SK-N-SH (cell line): ENCODE measurements at regions not wholly inside any gene's neighbourhood (a gene's known extent, or its start where the extent isn't known, plus 50 kb on each side); places are given as distances from the start of the nearest gene placed in this dataset.

Experiments used
- CTCF ChIA-PET: fragments of 300-600, 350-600 bp; formaldehyde crosslinking; extraction: SDS; loops from one replicate; lab custom pipeline; 2021; lab: Yijun Ruan, JAX
- POLR2A ChIA-PET: fragments of 350-600 bp; sonication (Branson Sonifier 250); formaldehyde crosslinking; extraction: SDS; loops from one replicate; lab custom pipeline; 2020; ENCODE audit warnings: antibody characterized with exemption, inconsistent platforms; lab: Yijun Ruan, JAX
- DNase-seq: peaks from one replicate; pipeline ENCODE4 v3.0.0; 2012
- H2AFZ ChIP-seq: fragments of 200-600 bp; sonication (generic); 2 replicates; pipeline ENCODE4 v1.8.1; 2016; ENCODE audit warnings: antibody characterized with exemption, mild to moderate bottlenecking, low read depth
- H3F3A ChIP-seq: fragments of 200-600 bp; sonication (generic); replicated peaks from 2 replicates; pipeline ENCODE3; 2016; ENCODE audit warnings: antibody characterized with exemption, mild to moderate bottlenecking; ENCODE audit not compliant: insufficient read depth
- H3K27ac ChIP-seq, 2 experiments: fragments of 200-500 bp in 1 of 2; fragments of 200-600 bp in 1 of 2; sonication (Bioruptor generic) in 1 of 2; sonication (generic), shearing (Covaris generic) in 1 of 2; 2 replicates each; pipeline versions ENCODE4 v1.5.1 to v1.6.1; 2014 to 2016; ENCODE audit warnings: low read depth in 2 of 2, inconsistent platforms in 1 of 2, low read length in 1 of 2, mild to moderate bottlenecking in 1 of 2, mixed read lengths in 1 of 2
- H3K27me3 ChIP-seq: fragments of 200-600 bp; sonication (generic), shearing (Covaris generic); 2 replicates; pipeline ENCODE4 v1.6.1; 2016; ENCODE audit warnings: mixed run types; ENCODE audit not compliant: insufficient read depth
- H3K36me3 ChIP-seq, 2 experiments: fragments of 200-500 bp in 1 of 2; fragments of 200-600 bp in 1 of 2; sonication (Bioruptor generic) in 1 of 2; sonication (generic) in 1 of 2; replicated peaks in 1 of 2; 2 replicates each; pipeline versions ENCODE3 to v1.5.1; 2014 to 2016; ENCODE audit warnings: low read length in 1 of 2, mild to moderate bottlenecking in 1 of 2; ENCODE audit not compliant: insufficient read depth in 2 of 2, control insufficient read depth in 1 of 2
- H3K4me1 ChIP-seq, 2 experiments: fragments of 200-500 bp in 1 of 2; fragments of 200-600 bp in 1 of 2; sonication (Bioruptor generic) in 1 of 2; sonication (generic), shearing (Covaris generic) in 1 of 2; 2 replicates each; pipeline versions ENCODE4 v1.5.1 to v1.6.1; 2014 to 2016; ENCODE audit warnings: low read depth in 1 of 2, low read length in 1 of 2, mixed run types in 1 of 2; ENCODE audit not compliant: insufficient read depth in 2 of 2, control insufficient read depth in 1 of 2
- H3K4me2 ChIP-seq: fragments of 200-600 bp; sonication (generic), shearing (Covaris generic); 2 replicates; pipeline ENCODE4 v1.6.1; 2017; ENCODE audit warnings: mixed run types
- H3K4me3 ChIP-seq, 2 experiments: fragments of 200-500 bp in 1 of 2; fragments of 200-600 bp in 1 of 2; sonication (Bioruptor generic) in 1 of 2; sonication (generic), shearing (Covaris generic) in 1 of 2; 2 replicates each; pipeline versions ENCODE4 v1.5.1 to v1.8.1; 2014 to 2016; ENCODE audit warnings: low read depth in 2 of 2, inconsistent platforms in 1 of 2, low read length in 1 of 2, mild to moderate bottlenecking in 1 of 2, mixed read lengths in 1 of 2, moderate library complexity in 1 of 2
- H3K79me2 ChIP-seq: fragments of 200-600 bp; sonication (generic); 2 replicates; pipeline ENCODE4 v1.8.1; 2017; ENCODE audit warnings: mild to moderate bottlenecking; ENCODE audit not compliant: insufficient read depth
- H3K9ac ChIP-seq: fragments of 200-600 bp; sonication (generic); 2 replicates; pipeline ENCODE4 v1.6.1; 2017; ENCODE audit warnings: mixed run types
- H3K9me2 ChIP-seq: fragments of 200-600 bp; sonication (generic); 2 replicates; pipeline ENCODE4 v1.6.1; 2017; ENCODE audit warnings: mixed run types
- H3K9me3 ChIP-seq: fragments of 200-600 bp; sonication (generic); 2 replicates; pipeline ENCODE4 v1.6.1; 2017; ENCODE audit warnings: mixed run types, mild to moderate bottlenecking, moderate library complexity
- H4K20me1 ChIP-seq: fragments of 200-600 bp; sonication (generic); 2 replicates; pipeline ENCODE4 v1.6.1; 2017; ENCODE audit warnings: mild to moderate bottlenecking, mixed run types; ENCODE audit not compliant: insufficient read depth
- CHD2 ChIP-seq: fragments of 150-350 bp; IDR thresholded peaks from 2 replicates; pipeline ENCODE4 v1.6.1; 2018; ENCODE audit warnings: low read length; ENCODE audit not compliant: partially characterized antibody
- ELF1 ChIP-seq: IDR thresholded peaks from 2 replicates; pipeline ENCODE4 v1.4.0; 2012
- EP300 ChIP-seq, 2 experiments: IDR thresholded peaks; 2 replicates each; pipeline versions ENCODE4 v1.4.0 to v1.6.1; 2012; ENCODE audit warnings: borderline replicate concordance in 1 of 2, low read depth in 1 of 2, low read length in 1 of 2
- FOXM1 ChIP-seq: IDR thresholded peaks from 2 replicates; pipeline ENCODE4 v1.4.0; 2012; ENCODE audit warnings: low read depth, mild to moderate bottlenecking
- JUND ChIP-seq: IDR thresholded peaks from 2 replicates; pipeline ENCODE4 v1.4.0; 2012
- MXI1 ChIP-seq: IDR thresholded peaks from 2 replicates; pipeline ENCODE4 v1.6.1; 2012; ENCODE audit warnings: mild to moderate bottlenecking, low read depth, low read length, improper control_type of control experiment
- NRF1 ChIP-seq: IDR thresholded peaks from 2 replicates; pipeline ENCODE4 v1.6.1; 2012; ENCODE audit warnings: low read depth, mild to moderate bottlenecking, low read length
- POLR2AphosphoS5 ChIP-seq: IDR thresholded peaks from 2 replicates; pipeline ENCODE4 v1.6.1; 2012; ENCODE audit warnings: low read depth, low read length
- RAD21 ChIP-seq: IDR thresholded peaks from 2 replicates; pipeline ENCODE4 v1.6.1; 2012; ENCODE audit warnings: mild to moderate bottlenecking, low read length
- RCOR1 ChIP-seq: fragments of 150-350 bp; IDR thresholded peaks from 2 replicates; pipeline ENCODE4 v1.6.1; 2017; ENCODE audit warnings: antibody characterized with exemption, low read length
- RXRA ChIP-seq: IDR thresholded peaks from 2 replicates; pipeline ENCODE4 v1.4.0; 2012; ENCODE audit warnings: low read depth, mild to moderate bottlenecking, borderline replicate concordance
- SIN3A ChIP-seq: IDR thresholded peaks from 2 replicates; pipeline ENCODE4 v1.6.1; 2012; ENCODE audit warnings: low read depth, mild to moderate bottlenecking, low read length, moderate library complexity, borderline replicate concordance
- SMC3 ChIP-seq: IDR thresholded peaks from 2 replicates; pipeline ENCODE4 v1.6.1; 2012; ENCODE audit warnings: low read depth, low read length, improper control_type of control experiment
- TAF1 ChIP-seq: IDR thresholded peaks from 2 replicates; pipeline ENCODE4 v1.6.1; 2012; ENCODE audit warnings: low read depth, mild to moderate bottlenecking, low read length, moderate library complexity, borderline replicate concordance
- TCF12 ChIP-seq: IDR thresholded peaks from 2 replicates; pipeline ENCODE4 v1.4.0; 2012
- TEAD4 ChIP-seq: IDR thresholded peaks from 2 replicates; pipeline ENCODE4 v1.4.0; 2012; ENCODE audit warnings: mild to moderate bottlenecking, borderline replicate concordance; ENCODE audit not compliant: insufficient read depth
- YY1 ChIP-seq: IDR thresholded peaks from 2 replicates; pipeline ENCODE4 v1.4.0; 2012; ENCODE audit warnings: low read depth, mild to moderate bottlenecking
- WGBS: methylation state at CpG from one replicate; pipeline ENCODE4 v1.1.6; 2017; ENCODE audit warnings: low lambda C conversion rate; 5-methylcytosine and 5-hydroxymethylcytosine counted together
- TF ChIP-seq, protein P1 (sequence below): IDR thresholded peaks from 2 replicates; pipeline ENCODE4 v1.4.0; 2012; ENCODE audit warnings: low read depth, borderline replicate concordance
- TF ChIP-seq, protein P2 (sequence below): fragments of 150-350 bp; IDR thresholded peaks from 2 replicates; pipeline ENCODE4 v1.6.1; 2016; ENCODE audit warnings: mild to moderate bottlenecking, low read depth, low read length
- TF ChIP-seq, protein P3 (sequence below): fragments of 150-350 bp; IDR thresholded peaks from 2 replicates; pipeline ENCODE4 v1.6.1; 2017; ENCODE audit warnings: antibody characterized with exemption, low read length, low read depth, borderline replicate concordance
- TF ChIP-seq, protein P4 (sequence below): IDR thresholded peaks from 2 replicates; pipeline ENCODE4; 2012

DNA sequence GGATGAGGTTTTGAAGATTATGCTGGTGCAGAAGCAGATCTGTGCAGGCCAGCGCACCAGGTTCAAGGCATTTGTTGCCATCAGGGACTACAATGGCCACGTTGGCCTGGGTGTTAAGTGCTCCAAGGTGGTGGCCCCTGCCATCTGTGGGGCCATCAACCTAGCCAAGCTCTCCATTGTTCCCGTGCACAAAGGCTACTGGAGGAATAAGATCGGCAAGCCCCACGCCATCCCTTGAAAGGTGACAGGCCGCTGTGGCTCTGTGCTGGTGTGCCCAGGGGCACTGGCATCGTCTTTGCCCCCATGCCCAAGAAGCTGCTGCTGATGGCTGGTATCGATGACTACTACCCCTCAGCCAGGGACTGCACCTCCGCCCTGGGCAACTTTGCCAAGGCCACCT lies 142.5 kb downstream of the SPATA31D1 start:
- H4K20me1 ChIP-seq, result no peaks in the 10 kb centered on the region
- 73% methylated on average over 4 of the region's 9 CpGs for WGBS
- H3K9me3 ChIP-seq, result no peaks in the 10 kb centered on the region
- H3K4me2 ChIP-seq, result no peak overlapping the region
- ChIA-PET CTCF (interaction anchor here (0.6 to 1.6 kb wide), 3 partner anchors 12 to 402 kb away, joined by 3 to 4 read pairs (median 4); no protein-coding TSS in a partner anchor), POLR2A (no interaction called here)
- no peak overlapping the region for H3K9ac ChIP-seq
- no peak overlapping the region for H2AFZ ChIP-seq
- no peak for DNase-seq
- H3K36me3 ChIP-seq, result no peaks in the 10 kb centered on the region
- peaks cover 0 to 3% of the 10 kb centered on the region in 2 experiments; a peak in 2 of 4 replicates for H3K4me1 ChIP-seq
- TF ChIP-seq RXRA, result no peak
- no peak for TF ChIP-seq YY1
- TF ChIP-seq FOXM1, result no peak
- no peak for TF ChIP-seq CHD2
- no peak for TF ChIP-seq RAD21
- TF ChIP-seq, protein P1, sequence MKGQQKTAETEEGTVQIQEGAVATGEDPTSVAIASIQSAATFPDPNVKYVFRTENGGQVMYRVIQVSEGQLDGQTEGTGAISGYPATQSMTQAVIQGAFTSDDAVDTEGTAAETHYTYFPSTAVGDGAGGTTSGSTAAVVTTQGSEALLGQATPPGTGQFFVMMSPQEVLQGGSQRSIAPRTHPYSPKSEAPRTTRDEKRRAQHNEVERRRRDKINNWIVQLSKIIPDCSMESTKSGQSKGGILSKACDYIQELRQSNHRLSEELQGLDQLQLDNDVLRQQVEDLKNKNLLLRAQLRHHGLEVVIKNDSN, result no peak
- TF ChIP-seq, protein P2, sequence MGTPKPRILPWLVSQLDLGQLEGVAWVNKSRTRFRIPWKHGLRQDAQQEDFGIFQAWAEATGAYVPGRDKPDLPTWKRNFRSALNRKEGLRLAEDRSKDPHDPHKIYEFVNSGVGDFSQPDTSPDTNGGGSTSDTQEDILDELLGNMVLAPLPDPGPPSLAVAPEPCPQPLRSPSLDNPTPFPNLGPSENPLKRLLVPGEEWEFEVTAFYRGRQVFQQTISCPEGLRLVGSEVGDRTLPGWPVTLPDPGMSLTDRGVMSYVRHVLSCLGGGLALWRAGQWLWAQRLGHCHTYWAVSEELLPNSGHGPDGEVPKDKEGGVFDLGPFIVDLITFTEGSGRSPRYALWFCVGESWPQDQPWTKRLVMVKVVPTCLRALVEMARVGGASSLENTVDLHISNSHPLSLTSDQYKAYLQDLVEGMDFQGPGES, result no peak
- TF ChIP-seq MXI1, result no peak
- TF ChIP-seq TCF12, result no peak
- TF ChIP-seq NRF1, result no peak
- no peak for TF ChIP-seq TEAD4
- TF ChIP-seq, protein P3, sequence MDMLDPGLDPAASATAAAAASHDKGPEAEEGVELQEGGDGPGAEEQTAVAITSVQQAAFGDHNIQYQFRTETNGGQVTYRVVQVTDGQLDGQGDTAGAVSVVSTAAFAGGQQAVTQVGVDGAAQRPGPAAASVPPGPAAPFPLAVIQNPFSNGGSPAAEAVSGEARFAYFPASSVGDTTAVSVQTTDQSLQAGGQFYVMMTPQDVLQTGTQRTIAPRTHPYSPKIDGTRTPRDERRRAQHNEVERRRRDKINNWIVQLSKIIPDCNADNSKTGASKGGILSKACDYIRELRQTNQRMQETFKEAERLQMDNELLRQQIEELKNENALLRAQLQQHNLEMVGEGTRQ, result no peak
- TF ChIP-seq SIN3A, result no peak
- no peak for TF ChIP-seq ELF1
- TF ChIP-seq SMC3, result no peak
- TF ChIP-seq POLR2AphosphoS5, result no peak
- H3K79me2 ChIP-seq, result no peaks in the 10 kb centered on the region
- H3K9me2 ChIP-seq, result no peaks in the 10 kb centered on the region
- H3K27me3 ChIP-seq, result no peaks in the 10 kb centered on the region
- no peak overlapping the region for H3K4me3 ChIP-seq
- no peaks in the 10 kb centered on the region for H3F3A ChIP-seq
- no peak overlapping the region for H3K27ac ChIP-seq

DNA sequence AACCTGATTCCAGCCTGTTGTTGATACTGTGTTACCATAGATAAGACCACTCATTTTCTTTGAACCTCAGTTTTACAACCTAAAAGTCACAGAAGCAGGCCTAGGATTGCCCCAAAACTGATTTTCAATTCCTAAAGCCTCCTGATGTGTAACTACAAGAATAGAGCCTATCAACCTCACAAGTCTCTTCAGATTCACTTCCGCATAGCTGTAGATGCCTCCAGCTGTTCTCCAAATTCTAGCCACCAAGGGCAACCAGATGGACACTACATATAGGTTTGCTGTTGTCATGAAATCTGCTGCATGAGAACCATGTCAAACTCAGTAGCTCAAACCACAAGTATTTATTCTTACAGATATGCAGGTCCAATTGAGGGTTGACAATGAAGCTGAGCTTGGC lies 143.5 kb downstream of the SPATA31D1 start:
- CTCF ChIA-PET, result interaction anchor here (0.7 kb wide), 1 partner anchor 12 kb away, joined by 3 read pairs; no protein-coding TSS in a partner anchor
- TF ChIP-seq EP300 (IDR thresholded peaks at IDR 0.05; ENCODE audit: borderline replicate concordance in 1 of 2, low read depth in 1 of 2, low read length in 1 of 2) (no peak), JUND (no peak), POLR2AphosphoS5 (no peak), RCOR1 (no peak), ELF1 (no peak), TCF12 (no peak), TAF1 (no peak), TEAD4 (no peak)
- TF ChIP-seq, protein P1, result no peak
- TF ChIP-seq, protein P4, sequence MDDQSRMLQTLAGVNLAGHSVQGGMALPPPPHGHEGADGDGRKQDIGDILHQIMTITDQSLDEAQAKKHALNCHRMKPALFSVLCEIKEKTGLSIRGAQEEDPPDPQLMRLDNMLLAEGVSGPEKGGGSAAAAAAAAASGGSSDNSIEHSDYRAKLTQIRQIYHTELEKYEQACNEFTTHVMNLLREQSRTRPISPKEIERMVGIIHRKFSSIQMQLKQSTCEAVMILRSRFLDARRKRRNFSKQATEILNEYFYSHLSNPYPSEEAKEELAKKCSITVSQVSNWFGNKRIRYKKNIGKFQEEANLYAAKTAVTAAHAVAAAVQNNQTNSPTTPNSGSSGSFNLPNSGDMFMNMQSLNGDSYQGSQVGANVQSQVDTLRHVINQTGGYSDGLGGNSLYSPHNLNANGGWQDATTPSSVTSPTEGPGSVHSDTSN, result no peak

More for the DNA sequence above, 143.5 kb downstream of the SPATA31D1 start:
- no peaks in the 10 kb centered on the region for H3K27me3 ChIP-seq
- no peaks in the 10 kb centered on the region for H3K9me3 ChIP-seq
- H3F3A ChIP-seq, result no peaks in the 10 kb centered on the region
- H3K36me3 ChIP-seq, result no peaks in the 10 kb centered on the region
- WGBS, result 100% methylated on average over 1 of the region's 1 CpG
- no peaks in the 10 kb centered on the region for H3K9me2 ChIP-seq
- H3K4me2 ChIP-seq, result no peak overlapping the region
- no peak overlapping the region for H2AFZ ChIP-seq
- no peak overlapping the region for H3K9ac ChIP-seq
- no peak for DNase-seq
- H3K79me2 ChIP-seq, result no peaks in the 10 kb centered on the region
- peaks cover 0 to 3% of the 10 kb centered on the region in 2 experiments; a peak in 2 of 4 replicates for H3K4me1 ChIP-seq
- POLR2A ChIA-PET, result no interaction called here
- no peak overlapping the region for H3K4me3 ChIP-seq
- no peak overlapping the region for H3K27ac ChIP-seq
- no peaks in the 10 kb centered on the region for H4K20me1 ChIP-seq
